Iris pigment epithelial cell (primary cell): ENCODE measurements at regions not wholly inside any gene's neighbourhood (a gene's known extent, or its start where the extent isn't known, plus 50 kb on each side); places are given as distances from the start of the nearest gene placed in this dataset.

Source experiments
- DNase-seq: peaks from one replicate; pipeline ENCODE4 v3.0.0-alpha.2; 2011; ENCODE audit warnings: low read depth

GRCh38 chrX:115491766-115492165 lies 69.2 kb upstream of the PLS3 start:
- DNase-seq = peak; percentile 53

GRCh38 chrX:115493015-115493414 lies 68.0 kb upstream of the PLS3 start:
- DNase-seq = no peak

GRCh38 chrX:115494161-115494560 lies 66.8 kb upstream of the PLS3 start:
- peak; percentile 15 for DNase-seq

- DNase-seq = peak; percentile 20
These were observed 61.7 kb upstream of the PLS3 start for GRCh38 chrX:115499112-115499805.

GRCh38 chrX:115503099-115503498 lies 57.9 kb upstream of the PLS3 start:
- DNase-seq = no peak

GRCh38 chrX:115504167-115504566 lies 56.8 kb upstream of the PLS3 start:
- DNase-seq = no peak
